Thyroid gland (tissue), 4 donors: ENCODE measurements at regions not wholly inside any gene's neighbourhood (a gene's known extent, or its start where the extent isn't known, plus 50 kb on each side); places are given as distances from the start of the nearest gene placed in this dataset.

Experiments
- CTCF ChIP-seq, 6 experiments: fragments of 200-600 bp in 3 of 6; fragments of 450-650 bp in 3 of 6; sonication (generic) in 3 of 6; IDR thresholded peaks; one replicate each; pipeline ENCODE4 v1.5.1; 2016 to 2019; ENCODE audit warnings: antibody characterized with exemption in 6 of 6, mild to moderate bottlenecking in 2 of 6, inconsistent platforms in 1 of 6, moderate library complexity in 1 of 6
- POLR2A ChIP-seq, 2 donors: fragments of 450-650 bp; IDR thresholded peaks; one replicate each; pipeline ENCODE4 v1.6.1; 2017; ENCODE audit warnings: antibody characterized with exemption in 2 of 2, mild to moderate bottlenecking in 2 of 2, moderate library complexity in 1 of 2

GRCh38 chr10:62545160-62546066 lies 171.2 kb downstream of the ZNF365 start:
- TF ChIP-seq CTCF (IDR thresholded peaks at IDR 0.05) (no peak), POLR2A (IDR thresholded peaks at IDR 0.05) (no peak)
